ENCODE measurements at regions not wholly inside any gene's neighbourhood (a gene's known extent, or its start where the extent isn't known, plus 50 kb on each side); places are given as distances from the start of the nearest gene placed in this dataset.

DNA sequence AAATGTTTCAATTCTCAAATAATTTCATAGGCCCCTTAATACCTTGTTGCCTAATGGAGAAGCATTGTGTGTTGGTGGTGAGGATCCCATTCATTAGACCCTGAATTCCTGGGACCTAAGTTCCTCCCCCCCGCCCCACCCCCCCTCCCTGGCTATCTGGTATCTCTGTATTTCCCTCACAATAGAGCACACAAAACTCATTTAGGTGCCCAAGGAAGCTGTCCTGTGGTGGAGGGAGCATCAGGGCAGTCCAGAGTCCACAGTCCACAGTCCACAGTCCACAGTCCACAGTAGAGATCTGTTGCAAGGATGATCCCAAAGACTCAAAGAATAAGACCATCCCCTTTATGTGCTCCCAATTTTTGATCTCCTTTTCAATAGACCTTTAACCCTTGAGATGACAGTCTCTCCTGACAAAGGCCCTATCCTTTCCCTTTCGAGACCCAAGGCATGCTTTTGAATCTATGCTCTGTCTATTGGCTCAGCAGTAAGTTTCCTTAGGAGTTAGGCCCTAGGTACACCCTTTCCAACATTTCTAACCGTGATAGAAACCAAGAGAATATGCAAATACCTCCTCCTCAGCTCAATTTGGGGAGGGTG lies 123.9 kb downstream of the ZBTB18 start:
- TF ChIP-seq, protein P1, sequence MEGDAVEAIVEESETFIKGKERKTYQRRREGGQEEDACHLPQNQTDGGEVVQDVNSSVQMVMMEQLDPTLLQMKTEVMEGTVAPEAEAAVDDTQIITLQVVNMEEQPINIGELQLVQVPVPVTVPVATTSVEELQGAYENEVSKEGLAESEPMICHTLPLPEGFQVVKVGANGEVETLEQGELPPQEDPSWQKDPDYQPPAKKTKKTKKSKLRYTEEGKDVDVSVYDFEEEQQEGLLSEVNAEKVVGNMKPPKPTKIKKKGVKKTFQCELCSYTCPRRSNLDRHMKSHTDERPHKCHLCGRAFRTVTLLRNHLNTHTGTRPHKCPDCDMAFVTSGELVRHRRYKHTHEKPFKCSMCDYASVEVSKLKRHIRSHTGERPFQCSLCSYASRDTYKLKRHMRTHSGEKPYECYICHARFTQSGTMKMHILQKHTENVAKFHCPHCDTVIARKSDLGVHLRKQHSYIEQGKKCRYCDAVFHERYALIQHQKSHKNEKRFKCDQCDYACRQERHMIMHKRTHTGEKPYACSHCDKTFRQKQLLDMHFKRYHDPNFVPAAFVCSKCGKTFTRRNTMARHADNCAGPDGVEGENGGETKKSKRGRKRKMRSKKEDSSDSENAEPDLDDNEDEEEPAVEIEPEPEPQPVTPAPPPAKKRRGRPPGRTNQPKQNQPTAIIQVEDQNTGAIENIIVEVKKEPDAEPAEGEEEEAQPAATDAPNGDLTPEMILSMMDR (conservative IDR thresholded peaks at IDR 0.05 in 1 of 2, IDR thresholded peaks at IDR 0.05 in 1 of 2; ENCODE audit: extremely low read depth in 1 of 2, insufficient read depth in 1 of 2, low read depth in 1 of 2, low read length in 2 of 2), result no peak
- TF ChIP-seq EZH2 (IDR thresholded peaks at IDR 0.05; ENCODE audit: borderline replicate concordance, low read length), result no peak

Measured in mammary epithelial cell (primary cell).